ENCODE measurements at regions not wholly inside any gene's neighbourhood (a gene's known extent, or its start where the extent isn't known, plus 50 kb on each side); places are given as distances from the start of the nearest gene placed in this dataset.

GRCh38 chr5:166279828-166280227 lies 2011.6 kb upstream of the WWC1 start:
- TF ChIP-seq CTCF (IDR thresholded peaks at IDR 0.05; ENCODE audit: poor library complexity, severe bottlenecking) (no peak), RAD21 (conservative IDR thresholded peaks at IDR 0.05) (no peak), EP300 (conservative IDR thresholded peaks at IDR 0.05; ENCODE audit: poor library complexity, severe bottlenecking) (no peak), TAF1 (IDR thresholded peaks at IDR 0.05; ENCODE audit: low read depth) (no peak), POLR2AphosphoS5 (IDR thresholded peaks at IDR 0.05) (no peak), SMC3 (conservative IDR thresholded peaks at IDR 0.05; ENCODE audit: poor library complexity) (no peak), REST (IDR thresholded peaks at IDR 0.05; ENCODE audit: borderline replicate concordance) (no peak), EZH2 (IDR thresholded peaks at IDR 0.05; ENCODE audit: borderline replicate concordance, insufficient read depth, low read length, poor library complexity, severe bottlenecking) (no peak), MXI1 (conservative IDR thresholded peaks at IDR 0.05; ENCODE audit: poor library complexity, severe bottlenecking) (no peak)
- Histone ChIP-seq H3K27ac (ENCODE audit: low read length) (no peak overlapping the region), H3K9me3 (ENCODE audit: low read length) (no peaks in the 10 kb centered on the region), H4K20me1 (ENCODE audit: insufficient read depth) (no peaks in the 10 kb centered on the region), H3K9ac (ENCODE audit: low read length) (no peak overlapping the region), H3K36me3 (ENCODE audit: insufficient read depth, low read length) (no peaks in the 10 kb centered on the region), H3K4me2 (ENCODE audit: low read length) (no peak overlapping the region), H3F3A (ENCODE audit: insufficient read depth, low read length, poor library complexity, severe bottlenecking) (no peaks in the 10 kb centered on the region), H3K4me3 (ENCODE audit: low read length) (no peak overlapping the region), H3K79me2 (replicated peaks; ENCODE audit: insufficient read depth, low read length) (no peaks in the 10 kb centered on the region), H3K9me2 (ENCODE audit: insufficient read depth, low read length) (no peaks in the 10 kb centered on the region), H3K27me3 (ENCODE audit: insufficient read depth, low read depth, low read length) (no peaks in the 10 kb centered on the region), H2AFZ (ENCODE audit: low read depth, low read length) (no peak overlapping the region)

GRCh38 chr5:166281433-166281832 lies 2010.0 kb upstream of the WWC1 start:
- Histone ChIP-seq H3K4me2 (ENCODE audit: low read length) (no peak overlapping the region), H3K79me2 (replicated peaks; ENCODE audit: insufficient read depth, low read length) (no peaks in the 10 kb centered on the region), H3K9ac (ENCODE audit: low read length) (no peak overlapping the region), H3K4me3 (ENCODE audit: low read length) (no peak overlapping the region), H4K20me1 (ENCODE audit: insufficient read depth) (no peaks in the 10 kb centered on the region), H3K27ac (ENCODE audit: low read length) (no peak overlapping the region), H2AFZ (ENCODE audit: low read depth, low read length) (no peak overlapping the region), H3K9me2 (ENCODE audit: insufficient read depth, low read length) (no peaks in the 10 kb centered on the region), H3K27me3 (ENCODE audit: insufficient read depth, low read depth, low read length) (no peaks in the 10 kb centered on the region), H3K9me3 (ENCODE audit: low read length) (no peaks in the 10 kb centered on the region), H3F3A (ENCODE audit: insufficient read depth, low read length, poor library complexity, severe bottlenecking) (no peaks in the 10 kb centered on the region), H3K36me3 (ENCODE audit: insufficient read depth, low read length) (no peaks in the 10 kb centered on the region)
- TF ChIP-seq RAD21 (conservative IDR thresholded peaks at IDR 0.05): no peak
- no peak for TF ChIP-seq CTCF (IDR thresholded peaks at IDR 0.05; ENCODE audit: poor library complexity, severe bottlenecking)
- TF ChIP-seq EZH2 (IDR thresholded peaks at IDR 0.05; ENCODE audit: borderline replicate concordance, insufficient read depth, low read length, poor library complexity, severe bottlenecking): no peak
- no peak for TF ChIP-seq REST (IDR thresholded peaks at IDR 0.05; ENCODE audit: borderline replicate concordance)
- TF ChIP-seq SMC3 (conservative IDR thresholded peaks at IDR 0.05; ENCODE audit: poor library complexity): no peak
- no peak for TF ChIP-seq TAF1 (IDR thresholded peaks at IDR 0.05; ENCODE audit: low read depth)
- TF ChIP-seq POLR2AphosphoS5 (IDR thresholded peaks at IDR 0.05): no peak
